Sigmoid colon (tissue), 6 donors: ENCODE measurements at regions not wholly inside any gene's neighbourhood (a gene's known extent, or its start where the extent isn't known, plus 50 kb on each side); places are given as distances from the start of the nearest gene placed in this dataset.

ENCODE experiments used
- DNase-seq: peaks from one replicate; pipeline ENCODE4 v3.0.0-alpha.2; 2019
- H3K27ac ChIP-seq, 4 donors: fragments of 200-600 bp; sonication (generic); one replicate each; pipeline ENCODE4 v1.5.1; 2016 to 2019; ENCODE audit warnings: mild to moderate bottlenecking in 1 of 4
- H3K27me3 ChIP-seq, 3 donors: fragments of 200-600 bp; sonication (generic); one replicate each; pipeline ENCODE4 v1.5.1; 2019; ENCODE audit warnings: mild to moderate bottlenecking in 1 of 3
- H3K36me3 ChIP-seq, 4 donors: fragments of 200-600 bp; sonication (generic); one replicate each; pipeline ENCODE4 v1.5.1; 2016 to 2019
- H3K4me1 ChIP-seq, 4 donors: fragments of 200-600 bp; sonication (generic); one replicate each; pipeline ENCODE4 v1.5.1; 2017 to 2019
- H3K4me3 ChIP-seq, 4 donors: fragments of 200-600 bp; sonication (generic); one replicate each; pipeline ENCODE4 v1.5.1; 2017 to 2019; ENCODE audit warnings: mild to moderate bottlenecking in 2 of 4, moderate library complexity in 1 of 4
- H3K9me3 ChIP-seq, 4 donors: fragments of 200-600 bp in 3 of 4; sonication (generic) in 3 of 4; one replicate each; pipeline versions ENCODE4 v1.5.1 to v1.6.1; 2013 to 2019
- EP300 ChIP-seq, 4 donors: sonication (generic); formaldehyde crosslinking; IDR thresholded peaks; one replicate each; pipeline ENCODE4 v1.6.1; 2017; ENCODE audit warnings: antibody characterized with exemption in 4 of 4
- WGBS, 2 donors: extraction: QIAGEN DNeasy Blood & Tissue Kit; methylation state at CpG; one replicate each; pipeline ENCODE4 v1.1.7; 2013; 5-methylcytosine and 5-hydroxymethylcytosine counted together
- intact Hi-C: fragments of 100-400 bp; cut with DNase I; formaldehyde crosslinking; loops from one replicate; pipeline ENCODE4 v1.15.1; 2023
- donor health status: healthy with polysubstance abuse.
- donor health status: healthy.

DNA sequence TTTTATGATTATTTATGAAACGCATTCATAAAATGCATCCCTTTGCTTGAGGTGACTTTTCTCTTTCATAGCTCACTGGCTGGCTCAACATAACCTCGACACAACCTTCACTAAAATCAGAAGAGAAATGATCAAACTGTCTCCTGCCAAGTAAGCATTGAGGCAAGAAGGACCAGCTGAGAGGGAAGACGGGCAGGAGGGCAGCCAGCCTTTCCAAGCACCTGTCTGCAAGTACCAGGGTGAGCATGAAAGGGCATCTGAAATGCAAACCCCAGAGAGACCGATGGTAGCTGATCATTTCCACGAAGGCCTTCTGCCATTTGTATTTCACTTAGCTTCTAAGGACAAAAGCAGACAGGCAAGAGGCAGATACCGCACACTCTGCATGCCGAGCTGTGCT, 52.1 kb upstream of the RPH3AL start:
- DNase-seq = no peak
- intact Hi-C loops = no loop called here
- WGBS, 2 donors = 79 to 85% methylated on average over 7 of the region's 7 CpGs
- H3K4me1 ChIP-seq = peaks cover 0 to 3% (median 0%) of the 10 kb centered on the region in 4 donors
- H3K27me3 ChIP-seq = no peaks in the 10 kb centered on the region
- H3K9me3 ChIP-seq = no peaks in the 10 kb centered on the region
- H3K36me3 ChIP-seq = no peaks in the 10 kb centered on the region
- no peak overlapping the region for H3K4me3 ChIP-seq
- no peak overlapping the region for H3K27ac ChIP-seq
- no peak for TF ChIP-seq EP300 (IDR thresholded peaks at IDR 0.05)
